Loucy (cell line): ENCODE measurements at regions not wholly inside any gene's neighbourhood (a gene's known extent, or its start where the extent isn't known, plus 50 kb on each side); places are given as distances from the start of the nearest gene placed in this dataset.

Experiments used
- CTCF ChIP-seq: fragments of 200-600 bp; sonication (generic); conservative IDR thresholded peaks from 2 replicates; pipeline ENCODE4 v1.5.1; 2014; ENCODE audit warnings: mild to moderate bottlenecking, antibody characterized with exemption, low read length
- EZH2phosphoT487 ChIP-seq: fragments of 200-600 bp; IDR thresholded peaks from 2 replicates; pipeline ENCODE4 v1.6.1; 2018; ENCODE audit warnings: antibody characterized with exemption, mild to moderate bottlenecking, moderate library complexity, borderline replicate concordance

- TF ChIP-seq CTCF (no peak), EZH2phosphoT487 (no peak)
Measured at GRCh38 chr4:136124251-136124745, 1408.0 kb downstream of the PCDH18 start.
